Suprapubic skin (tissue), 4 donors: ENCODE measurements at regions not wholly inside any gene's neighbourhood (a gene's known extent, or its start where the extent isn't known, plus 50 kb on each side); places are given as distances from the start of the nearest gene placed in this dataset.

Experiments
- CTCF ChIP-seq, 2 donors: fragments of 200-600 bp in 1 of 2; fragments of 450-650 bp in 1 of 2; sonication (generic) in 1 of 2; IDR thresholded peaks; one replicate each; pipeline ENCODE4 v1.5.1; 2016 to 2019; ENCODE audit warnings: antibody characterized with exemption in 2 of 2, mild to moderate bottlenecking in 1 of 2, moderate library complexity in 1 of 2
- EP300 ChIP-seq: sonication (generic); formaldehyde crosslinking; IDR thresholded peaks from one replicate; pipeline ENCODE4 v1.6.1; 2017; ENCODE audit warnings: antibody characterized with exemption
- POLR2AphosphoS5 ChIP-seq, 3 donors: sonication (generic); formaldehyde crosslinking; IDR thresholded peaks; one replicate each; pipeline ENCODE4 v1.6.1; 2017; ENCODE audit warnings: antibody characterized with exemption in 3 of 3

- TF ChIP-seq CTCF (IDR thresholded peaks at IDR 0.05) (no peak), POLR2AphosphoS5 (IDR thresholded peaks at IDR 0.05) (no peak), EP300 (no peak)
Measured at GRCh38 chr4:36835246-36835645, 409.3 kb upstream of the NWD2 start.
